ENCODE measurements at regions not wholly inside any gene's neighbourhood (a gene's known extent, or its start where the extent isn't known, plus 50 kb on each side); places are given as distances from the start of the nearest gene placed in this dataset.

DNA sequence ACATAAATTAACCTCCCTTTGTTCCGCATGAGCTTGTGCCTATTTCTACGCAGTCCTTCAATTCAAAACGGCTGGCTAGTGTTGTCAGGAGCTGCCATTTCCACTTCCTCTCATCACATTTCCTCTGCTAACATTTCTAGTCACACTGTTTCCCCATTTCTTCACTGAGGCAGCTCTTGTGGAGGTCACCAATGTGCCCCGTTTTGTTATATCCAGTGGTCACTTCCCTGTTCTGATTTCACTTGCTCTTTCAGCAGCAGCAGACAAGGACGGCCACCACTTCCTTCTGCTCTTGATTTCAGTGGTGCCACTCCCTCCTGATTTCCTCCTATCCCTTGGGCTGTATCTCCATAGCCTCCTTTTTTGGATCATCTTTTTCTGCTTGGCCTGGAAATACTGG lies 64.8 kb upstream of the SEC61G start:
- no peak overlapping the region for H3K4me3 ChIP-seq (ENCODE audit: low read depth, low read length)
- TF ChIP-seq CTCF (IDR thresholded peaks at IDR 0.05; ENCODE audit: borderline replicate concordance, insufficient read depth, low read depth, low read length): no peak

DNA sequence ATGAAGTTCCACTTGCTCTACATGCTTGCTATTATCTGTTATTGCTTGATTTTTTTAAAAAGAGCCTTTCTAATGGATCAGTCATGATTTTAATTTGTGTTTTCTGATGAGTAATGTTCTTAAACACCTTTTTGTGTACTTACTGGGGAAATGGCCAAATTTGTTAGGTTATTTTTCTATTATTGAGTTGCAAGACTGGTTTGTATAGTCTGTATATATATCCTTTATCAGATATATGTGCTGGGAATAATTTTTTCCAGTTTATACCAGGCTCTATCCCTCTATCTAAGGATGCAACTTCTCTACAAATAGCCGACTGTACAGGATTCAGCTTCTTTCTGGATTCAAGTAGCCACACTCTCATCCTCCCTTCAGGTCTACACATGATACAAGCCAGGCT lies 65.6 kb upstream of the SEC61G start:
- H3K4me3 ChIP-seq (ENCODE audit: low read depth, low read length): no peak overlapping the region
- TF ChIP-seq CTCF (IDR thresholded peaks at IDR 0.05; ENCODE audit: borderline replicate concordance, insufficient read depth, low read depth, low read length): no peak

DNA sequence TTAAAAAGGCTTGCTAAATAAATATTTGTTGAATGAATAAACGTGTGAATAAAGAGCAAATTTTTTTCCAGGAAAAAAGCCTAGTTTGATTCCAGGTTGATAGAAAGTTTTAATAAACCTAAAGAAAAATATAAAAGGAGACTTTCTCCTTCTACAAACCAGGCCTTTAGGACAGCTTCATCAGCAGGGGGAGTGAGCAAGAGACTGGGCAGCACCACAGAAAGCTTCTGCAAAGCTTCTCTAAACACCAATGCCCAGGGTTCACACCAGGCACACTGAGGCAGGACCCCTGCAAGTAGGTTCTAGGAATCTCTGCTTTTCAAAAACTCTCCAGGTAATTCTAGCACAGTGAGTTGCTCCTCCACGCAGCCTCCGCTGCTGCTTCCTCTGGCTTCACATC lies 66.4 kb upstream of the SEC61G start:
- no peak overlapping the region for H3K4me3 ChIP-seq (ENCODE audit: low read depth, low read length)
- no peak for TF ChIP-seq CTCF (IDR thresholded peaks at IDR 0.05; ENCODE audit: borderline replicate concordance, insufficient read depth, low read depth, low read length)

DNA sequence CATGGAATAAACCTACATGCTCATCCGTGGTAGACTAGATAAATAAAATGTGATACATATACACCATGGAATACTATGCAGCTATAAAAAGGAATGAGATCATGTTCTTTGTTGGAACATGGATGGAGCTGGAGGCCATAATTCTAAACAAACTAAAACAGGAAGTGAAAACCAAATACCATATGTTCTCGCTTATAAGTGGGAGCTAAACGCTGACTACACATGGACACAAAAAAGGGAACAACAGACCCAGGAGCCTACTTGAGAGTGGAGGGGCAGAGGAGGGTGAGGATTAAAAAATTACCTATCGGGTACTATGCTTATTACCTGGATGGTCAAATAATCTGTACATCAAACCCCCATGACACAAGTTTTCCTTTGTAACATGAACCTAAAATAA lies 68.7 kb upstream of the SEC61G start:
- TF ChIP-seq CTCF (IDR thresholded peaks at IDR 0.05; ENCODE audit: borderline replicate concordance, insufficient read depth, low read depth, low read length): no peak
- H3K4me3 ChIP-seq (ENCODE audit: low read depth, low read length): no peak overlapping the region

- no peak for TF ChIP-seq CTCF (IDR thresholded peaks at IDR 0.05; ENCODE audit: borderline replicate concordance, insufficient read depth, low read depth, low read length)
- H3K4me3 ChIP-seq (ENCODE audit: low read depth, low read length): no peak overlapping the region
These were observed 72.1 kb upstream of the SEC61G start for GRCh38 chr7:54831046-54831643.

DNA sequence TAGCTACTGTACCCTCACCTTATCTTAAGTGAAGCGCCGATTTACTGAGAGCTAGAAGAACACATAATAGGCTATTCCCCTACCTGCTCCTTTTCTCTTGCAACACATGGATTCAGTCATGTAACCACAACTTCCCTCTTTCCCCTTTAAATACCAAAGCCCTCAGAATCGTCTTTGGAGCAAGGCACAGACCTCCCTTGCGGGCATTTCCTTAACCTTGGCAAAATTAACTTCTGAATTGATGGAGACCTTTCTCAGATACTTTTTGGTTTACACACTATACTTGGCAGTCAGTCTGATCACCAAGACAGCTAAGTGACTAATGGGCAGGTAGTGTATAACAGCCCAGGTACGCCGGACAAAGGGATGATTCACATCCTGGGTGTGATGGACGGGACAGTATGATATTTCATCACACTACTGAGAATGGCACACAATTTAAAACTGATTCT lies 72.7 kb upstream of the SEC61G start:
- TF ChIP-seq CTCF (IDR thresholded peaks at IDR 0.05; ENCODE audit: borderline replicate concordance, insufficient read depth, low read depth, low read length): no peak
- H3K4me3 ChIP-seq (ENCODE audit: low read depth, low read length): no peak overlapping the region

DNA sequence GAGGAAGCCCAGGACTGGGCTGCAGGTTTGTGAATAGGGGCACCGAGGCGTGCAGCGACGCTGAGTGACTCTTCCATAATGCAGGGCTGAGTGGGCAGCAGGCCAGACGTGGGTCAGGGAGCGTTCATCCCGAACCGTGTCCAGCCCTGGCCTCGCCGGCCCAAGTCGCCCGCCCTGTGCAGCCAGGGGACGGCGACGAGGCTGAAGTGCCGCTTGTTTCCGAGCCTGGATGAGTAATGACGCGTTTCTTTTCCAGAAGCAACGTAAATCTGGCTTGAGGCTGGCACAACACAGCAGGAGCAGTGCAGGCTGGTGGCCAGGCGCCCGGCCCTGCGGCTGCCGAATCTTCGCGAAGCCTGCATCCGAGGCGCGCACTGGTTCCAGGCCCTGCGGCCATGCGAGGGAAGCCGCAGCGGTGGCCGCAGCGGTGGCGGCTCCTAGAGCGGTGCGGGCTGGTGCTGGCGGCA lies 74.0 kb upstream of the SEC61G start:
- no peak for TF ChIP-seq CTCF (IDR thresholded peaks at IDR 0.05; ENCODE audit: borderline replicate concordance, insufficient read depth, low read depth, low read length)

More for the DNA sequence above, 74.0 kb upstream of the SEC61G start:
- H3K4me3 ChIP-seq (ENCODE audit: low read depth, low read length): no peak overlapping the region

Measured in GM12875 (cell line).